ENCODE measurements at regions not wholly inside any gene's neighbourhood (a gene's known extent, or its start where the extent isn't known, plus 50 kb on each side); places are given as distances from the start of the nearest gene placed in this dataset.

DNA sequence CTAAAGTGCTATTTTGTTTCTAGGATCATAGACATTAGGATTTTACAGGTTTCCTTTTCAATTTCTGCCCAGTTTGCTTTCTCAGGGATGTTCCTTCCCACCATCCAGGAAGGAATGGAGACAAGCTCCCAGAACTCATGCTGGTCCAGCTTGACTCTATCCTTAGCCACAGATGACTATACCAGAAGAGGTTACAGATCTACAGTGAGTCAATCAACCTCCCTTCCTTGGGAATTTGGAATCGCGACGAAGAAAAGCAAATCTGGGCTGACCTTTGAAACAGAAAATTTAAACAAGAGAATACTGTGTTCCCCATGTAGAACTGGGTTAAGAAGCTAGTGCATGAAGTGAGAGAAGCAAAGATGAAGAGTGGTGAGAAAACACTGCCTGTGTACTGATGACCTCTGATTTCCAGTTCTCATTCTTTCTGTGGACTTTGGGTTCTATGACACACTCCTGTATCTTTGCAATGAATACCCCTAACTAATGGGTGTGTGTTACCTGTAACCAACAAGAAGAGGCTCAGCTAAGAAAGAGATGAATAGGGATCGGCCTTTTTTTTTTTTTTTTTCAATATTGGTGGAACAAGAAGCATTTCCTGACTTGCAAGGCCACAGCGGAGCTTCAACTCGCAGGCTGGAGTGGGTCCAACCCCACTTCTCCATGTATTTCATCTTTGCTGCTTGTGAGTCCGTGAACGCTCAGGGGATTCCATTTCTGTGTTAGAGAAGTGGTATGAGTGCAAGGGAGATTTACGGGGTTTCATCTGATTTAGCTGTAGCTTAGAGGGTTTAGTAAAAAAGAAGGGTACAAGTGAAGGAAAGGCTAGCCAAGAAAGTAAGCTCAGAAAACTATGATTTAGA is 563.9 kb upstream of the CLINT1 start:
- intact Hi-C loops (cut with micrococcal nuclease) = no loop called here
- H3K4me2 ChIP-seq (ENCODE audit: low read length) = no peak overlapping the region
- H3K79me2 ChIP-seq (ENCODE audit: low read length) = no peaks in the 10 kb centered on the region
- no TSS peak for BruUV-seq (replicated peaks)
- no peak overlapping the region for H3K4me3 ChIP-seq (ENCODE audit: low read length)
- no peaks in the 10 kb centered on the region for H4K20me1 ChIP-seq (ENCODE audit: low read length)
- ChIA-PET CTCF (no interaction called here), POLR2A (ENCODE audit: unreplicated experiment) (no interaction called here)
- no peaks in the 10 kb centered on the region for H3K9me2 ChIP-seq (replicated peaks; ENCODE audit: low read length)
- TF ChIP-seq, protein P1, sequence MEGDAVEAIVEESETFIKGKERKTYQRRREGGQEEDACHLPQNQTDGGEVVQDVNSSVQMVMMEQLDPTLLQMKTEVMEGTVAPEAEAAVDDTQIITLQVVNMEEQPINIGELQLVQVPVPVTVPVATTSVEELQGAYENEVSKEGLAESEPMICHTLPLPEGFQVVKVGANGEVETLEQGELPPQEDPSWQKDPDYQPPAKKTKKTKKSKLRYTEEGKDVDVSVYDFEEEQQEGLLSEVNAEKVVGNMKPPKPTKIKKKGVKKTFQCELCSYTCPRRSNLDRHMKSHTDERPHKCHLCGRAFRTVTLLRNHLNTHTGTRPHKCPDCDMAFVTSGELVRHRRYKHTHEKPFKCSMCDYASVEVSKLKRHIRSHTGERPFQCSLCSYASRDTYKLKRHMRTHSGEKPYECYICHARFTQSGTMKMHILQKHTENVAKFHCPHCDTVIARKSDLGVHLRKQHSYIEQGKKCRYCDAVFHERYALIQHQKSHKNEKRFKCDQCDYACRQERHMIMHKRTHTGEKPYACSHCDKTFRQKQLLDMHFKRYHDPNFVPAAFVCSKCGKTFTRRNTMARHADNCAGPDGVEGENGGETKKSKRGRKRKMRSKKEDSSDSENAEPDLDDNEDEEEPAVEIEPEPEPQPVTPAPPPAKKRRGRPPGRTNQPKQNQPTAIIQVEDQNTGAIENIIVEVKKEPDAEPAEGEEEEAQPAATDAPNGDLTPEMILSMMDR (conservative IDR thresholded peaks at IDR 0.05; ENCODE audit: low read depth, low read length) = no peak
- TF ChIP-seq EZH2phosphoT487 (IDR thresholded peaks at IDR 0.05; ENCODE audit: borderline replicate concordance, low read length) = no peak
- no peak for TF ChIP-seq EZH2 (IDR thresholded peaks at IDR 0.05; ENCODE audit: low read length, unreplicated experiment)
- H3K9me3 ChIP-seq (ENCODE audit: low read length) = no peaks in the 10 kb centered on the region
- H3K4me1 ChIP-seq (ENCODE audit: insufficient read depth, low read length) = no peaks in the 10 kb centered on the region
- H3K36me3 ChIP-seq (ENCODE audit: low read depth, low read length) = no peaks in the 10 kb centered on the region
- H2AFZ ChIP-seq (ENCODE audit: low read length) = no peak overlapping the region
- DNase-seq = no peak
- no peak overlapping the region for H3K9ac ChIP-seq (ENCODE audit: low read length)
- no peak overlapping the region for H3K27ac ChIP-seq (ENCODE audit: low read length)
- no peaks in the 10 kb centered on the region for H3K27me3 ChIP-seq (ENCODE audit: low read length)
- no peak for ATAC-seq
- H3F3A ChIP-seq (ENCODE audit: low read length, unreplicated experiment) = no peaks in the 10 kb centered on the region

DNA sequence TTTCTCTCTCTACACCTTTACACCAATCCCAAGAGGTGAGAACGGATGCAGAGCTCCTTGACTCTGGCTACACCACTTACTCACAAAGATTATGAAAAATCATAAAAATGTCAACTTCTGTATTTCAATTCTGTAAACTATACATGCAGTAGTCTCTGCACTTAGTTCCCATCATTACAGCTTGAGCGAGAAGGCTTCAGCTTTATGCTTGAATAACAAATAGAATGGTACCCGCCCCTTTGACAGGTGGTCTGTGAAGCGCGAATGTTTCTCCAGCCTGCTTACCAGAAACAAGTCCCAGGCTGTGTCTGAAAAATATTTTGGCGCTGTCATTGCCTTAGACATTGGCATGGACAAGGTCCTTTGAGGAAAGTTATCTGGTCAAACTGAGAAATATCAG is 562.4 kb upstream of the CLINT1 start:
- no peak for TF ChIP-seq EZH2 (IDR thresholded peaks at IDR 0.05; ENCODE audit: low read length, unreplicated experiment)
- TF ChIP-seq EZH2phosphoT487 (IDR thresholded peaks at IDR 0.05; ENCODE audit: borderline replicate concordance, low read length) = no peak
- TF ChIP-seq, protein P1 (conservative IDR thresholded peaks at IDR 0.05; ENCODE audit: low read depth, low read length) = no peak
- H3K79me2 ChIP-seq (ENCODE audit: low read length) = no peaks in the 10 kb centered on the region
- no peaks in the 10 kb centered on the region for H3K4me1 ChIP-seq (ENCODE audit: insufficient read depth, low read length)
- H3K9me3 ChIP-seq (ENCODE audit: low read length) = no peaks in the 10 kb centered on the region
- ChIA-PET POLR2A (ENCODE audit: unreplicated experiment) (no interaction called here), CTCF (no interaction called here)
- H3K4me2 ChIP-seq (ENCODE audit: low read length) = no peak overlapping the region
- intact Hi-C loops (cut with micrococcal nuclease) = no loop called here
- no peak overlapping the region for H3K9ac ChIP-seq (ENCODE audit: low read length)
- no TSS peak for BruUV-seq (replicated peaks)
- H3K27me3 ChIP-seq (ENCODE audit: low read length) = no peaks in the 10 kb centered on the region
- H3K27ac ChIP-seq (ENCODE audit: low read length) = no peak overlapping the region
- no peak overlapping the region for H3K4me3 ChIP-seq (ENCODE audit: low read length)
- no peak overlapping the region for H2AFZ ChIP-seq (ENCODE audit: low read length)
- ATAC-seq (no peak), DNase-seq (no peak)
- H3K36me3 ChIP-seq (ENCODE audit: low read depth, low read length) = no peaks in the 10 kb centered on the region
- H4K20me1 ChIP-seq (ENCODE audit: low read length) = no peaks in the 10 kb centered on the region
- H3K9me2 ChIP-seq (replicated peaks; ENCODE audit: low read length) = no peaks in the 10 kb centered on the region
- no peaks in the 10 kb centered on the region for H3F3A ChIP-seq (ENCODE audit: low read length, unreplicated experiment)

- no TSS peak for BruUV-seq (replicated peaks)
- Histone ChIP-seq H3K9me3 (ENCODE audit: low read length) (no peaks in the 10 kb centered on the region), H3K9me2 (replicated peaks; ENCODE audit: low read length) (no peaks in the 10 kb centered on the region), H2AFZ (ENCODE audit: low read length) (no peak overlapping the region), H3K36me3 (ENCODE audit: low read depth, low read length) (no peaks in the 10 kb centered on the region), H3K27ac (ENCODE audit: low read length) (no peak overlapping the region), H3K4me3 (ENCODE audit: low read length) (no peak overlapping the region), H3K79me2 (ENCODE audit: low read length) (no peaks in the 10 kb centered on the region), H3K9ac (ENCODE audit: low read length) (no peak overlapping the region), H4K20me1 (ENCODE audit: low read length) (no peaks in the 10 kb centered on the region), H3K4me1 (ENCODE audit: insufficient read depth, low read length) (peaks cover 14% of the 10 kb centered on the region), H3K27me3 (ENCODE audit: low read length) (no peaks in the 10 kb centered on the region), H3F3A (ENCODE audit: low read length, unreplicated experiment) (no peaks in the 10 kb centered on the region), H3K4me2 (ENCODE audit: low read length) (no peak overlapping the region)
- ChIA-PET CTCF (no interaction called here), POLR2A (ENCODE audit: unreplicated experiment) (no interaction called here)
- ATAC-seq (no peak), DNase-seq (no peak)
- no peak for TF ChIP-seq EZH2phosphoT487 (IDR thresholded peaks at IDR 0.05; ENCODE audit: borderline replicate concordance, low read length)
- TF ChIP-seq, protein P1 (conservative IDR thresholded peaks at IDR 0.05; ENCODE audit: low read depth, low read length) = no peak
- TF ChIP-seq EZH2 (IDR thresholded peaks at IDR 0.05; ENCODE audit: low read length, unreplicated experiment) = no peak
- intact Hi-C loops (cut with micrococcal nuclease) = no loop called here
These were observed 560.2 kb upstream of the CLINT1 start for GRCh38 chr5:158419186-158419585.

All from PC-3 (cell line).